DND-41 (cell line): ENCODE measurements at regions not wholly inside any gene's neighbourhood (a gene's known extent, or its start where the extent isn't known, plus 50 kb on each side); places are given as distances from the start of the nearest gene placed in this dataset.

ENCODE experiments used
- ATAC-seq: fragments of 200-7000 bp; cut with Tn5 transposase; 3 replicates; pipeline ENCODE4 v1.9.1; 2021; ENCODE audit warnings: low read depth; ENCODE audit not compliant: insufficient read depth
- DNase-seq: peaks from one replicate; pipeline ENCODE4 v3.0.0-alpha.2; 2020
- H2AFZ ChIP-seq: 2 replicates; pipeline ENCODE4 v1.6.0; 2012; ENCODE audit warnings: low read depth, low read length
- H3K27ac ChIP-seq: 2 replicates; pipeline ENCODE4 v1.5.1; 2012; ENCODE audit warnings: low read length, inconsistent platforms
- H3K27me3 ChIP-seq: fragments of 200-600 bp; sonication (generic); 2 replicates; pipeline ENCODE4 v1.6.0; 2012; ENCODE audit warnings: low read length, mild to moderate bottlenecking, inconsistent platforms; ENCODE audit not compliant: insufficient read depth, poor library complexity
- H3K36me3 ChIP-seq: 2 replicates; pipeline ENCODE4 v1.5.1; 2012; ENCODE audit warnings: low read length, inconsistent platforms; ENCODE audit not compliant: insufficient read depth
- H3K4me1 ChIP-seq: 2 replicates; pipeline ENCODE4 v1.5.1; 2012; ENCODE audit warnings: mild to moderate bottlenecking, low read length; ENCODE audit not compliant: insufficient read depth
- H3K4me2 ChIP-seq: 2 replicates; pipeline ENCODE4 v1.6.0; 2012; ENCODE audit warnings: mild to moderate bottlenecking, moderate library complexity, low read length, inconsistent platforms; ENCODE audit not compliant: insufficient read depth
- H3K4me3 ChIP-seq, 2 experiments: fragments of 200-600 bp in 1 of 2; shearing (Covaris generic) in 1 of 2; 2 replicates each; pipeline ENCODE4 v1.5.1; 2012 to 2016; ENCODE audit warnings: inconsistent platforms in 2 of 2, low read length in 2 of 2, mild to moderate bottlenecking in 2 of 2, low read depth in 1 of 2, moderate library complexity in 1 of 2
- H3K79me2 ChIP-seq: 2 replicates; pipeline ENCODE4 v1.6.0; 2012; ENCODE audit warnings: low read length, inconsistent platforms; ENCODE audit not compliant: insufficient read depth
- H3K9ac ChIP-seq: 2 replicates; pipeline ENCODE4 v1.6.0; 2012; ENCODE audit warnings: low read depth, mild to moderate bottlenecking, inconsistent platforms, low read length, moderate library complexity
- H3K9me3 ChIP-seq: 2 replicates; pipeline ENCODE4 v1.5.1; 2012; ENCODE audit warnings: low read length, moderate library complexity, mild to moderate bottlenecking, inconsistent platforms; ENCODE audit not compliant: insufficient read depth, severe bottlenecking
- H4K20me1 ChIP-seq: 2 replicates; pipeline ENCODE4 v1.6.0; 2012; ENCODE audit warnings: low read length; ENCODE audit not compliant: insufficient read depth
- EZH2 ChIP-seq: IDR thresholded peaks from 3 replicates; pipeline ENCODE4 v1.6.1; 2012; ENCODE audit warnings: borderline replicate concordance, low read depth, mild to moderate bottlenecking, moderate library complexity, low read length, inconsistent platforms; ENCODE audit not compliant: severe bottlenecking
- TF ChIP-seq, protein P1 (sequence below): IDR thresholded peaks from 2 replicates; pipeline ENCODE4 v1.5.1; 2012; ENCODE audit warnings: borderline replicate concordance, low read length, moderate library complexity, mild to moderate bottlenecking; ENCODE audit not compliant: poor library complexity, severe bottlenecking; ENCODE audit errors: extremely low read depth

DNA sequence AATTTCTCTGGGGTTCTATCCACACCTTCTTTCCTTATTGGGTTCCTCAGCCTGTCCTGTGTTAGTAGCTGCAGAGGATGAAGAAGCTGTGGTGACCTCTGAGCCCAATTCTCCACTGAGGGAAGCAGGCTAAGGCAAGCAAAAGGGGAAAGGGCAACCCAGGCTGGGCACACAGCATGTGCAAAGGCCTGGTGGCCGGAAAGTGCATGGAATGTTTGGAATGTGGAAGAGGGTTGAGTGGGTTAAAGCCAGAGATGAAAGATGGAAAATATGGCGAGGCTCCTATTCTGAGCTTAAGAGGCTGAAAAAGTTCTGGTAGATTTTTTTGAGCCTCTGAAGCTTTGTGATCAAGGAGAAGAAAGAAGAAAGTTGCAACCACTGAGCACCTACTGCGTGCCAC is 247.1 kb downstream of the MIAT start:
- Histone ChIP-seq H3K9ac (no peak overlapping the region), H3K4me3 (no peak overlapping the region), H3K79me2 (no peaks in the 10 kb centered on the region), H3K4me1 (no peaks in the 10 kb centered on the region), H4K20me1 (peaks cover 4% of the 10 kb centered on the region; the same call in 1 of the 2 replicates), H3K27ac (no peak overlapping the region), H3K27me3 (peaks cover 10% of the 10 kb centered on the region), H3K4me2 (no peak overlapping the region), H2AFZ (no peak overlapping the region), H3K36me3 (no peaks in the 10 kb centered on the region), H3K9me3 (no peaks in the 10 kb centered on the region)
- TF ChIP-seq, protein P1, sequence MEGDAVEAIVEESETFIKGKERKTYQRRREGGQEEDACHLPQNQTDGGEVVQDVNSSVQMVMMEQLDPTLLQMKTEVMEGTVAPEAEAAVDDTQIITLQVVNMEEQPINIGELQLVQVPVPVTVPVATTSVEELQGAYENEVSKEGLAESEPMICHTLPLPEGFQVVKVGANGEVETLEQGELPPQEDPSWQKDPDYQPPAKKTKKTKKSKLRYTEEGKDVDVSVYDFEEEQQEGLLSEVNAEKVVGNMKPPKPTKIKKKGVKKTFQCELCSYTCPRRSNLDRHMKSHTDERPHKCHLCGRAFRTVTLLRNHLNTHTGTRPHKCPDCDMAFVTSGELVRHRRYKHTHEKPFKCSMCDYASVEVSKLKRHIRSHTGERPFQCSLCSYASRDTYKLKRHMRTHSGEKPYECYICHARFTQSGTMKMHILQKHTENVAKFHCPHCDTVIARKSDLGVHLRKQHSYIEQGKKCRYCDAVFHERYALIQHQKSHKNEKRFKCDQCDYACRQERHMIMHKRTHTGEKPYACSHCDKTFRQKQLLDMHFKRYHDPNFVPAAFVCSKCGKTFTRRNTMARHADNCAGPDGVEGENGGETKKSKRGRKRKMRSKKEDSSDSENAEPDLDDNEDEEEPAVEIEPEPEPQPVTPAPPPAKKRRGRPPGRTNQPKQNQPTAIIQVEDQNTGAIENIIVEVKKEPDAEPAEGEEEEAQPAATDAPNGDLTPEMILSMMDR: no peak
- TF ChIP-seq EZH2: no peak
- ATAC-seq: no peak
- no peak for DNase-seq

GRCh38 chr22:26905076-26905475 is 247.7 kb downstream of the MIAT start:
- Histone ChIP-seq H3K9me3 (no peaks in the 10 kb centered on the region), H4K20me1 (peaks cover 4% of the 10 kb centered on the region; the same call in 1 of the 2 replicates), H3K4me3 (no peak overlapping the region), H3K27ac (no peak overlapping the region), H3K36me3 (no peaks in the 10 kb centered on the region), H3K4me2 (no peak overlapping the region), H3K27me3 (peaks cover 10% of the 10 kb centered on the region), H3K79me2 (no peaks in the 10 kb centered on the region), H3K9ac (no peak overlapping the region), H3K4me1 (no peaks in the 10 kb centered on the region), H2AFZ (no peak overlapping the region)
- TF ChIP-seq, protein P1: no peak
- TF ChIP-seq EZH2: no peak
- no peak for DNase-seq
- ATAC-seq: no peak

- Histone ChIP-seq H3K4me1 (no peaks in the 10 kb centered on the region), H4K20me1 (peaks cover 4% of the 10 kb centered on the region; the same call in 1 of the 2 replicates), H2AFZ (no peak overlapping the region), H3K9ac (no peak overlapping the region), H3K9me3 (no peaks in the 10 kb centered on the region), H3K4me3 (no peak overlapping the region), H3K36me3 (no peaks in the 10 kb centered on the region), H3K27me3 (peaks cover 13% of the 10 kb centered on the region), H3K4me2 (no peak overlapping the region), H3K79me2 (no peaks in the 10 kb centered on the region), H3K27ac (no peak overlapping the region)
- DNase-seq (no peak), ATAC-seq (no peak)
- TF ChIP-seq, protein P1: no peak
- TF ChIP-seq EZH2: no peak
These were observed 248.3 kb downstream of the MIAT start for GRCh38 chr22:26905640-26906039.

DNA sequence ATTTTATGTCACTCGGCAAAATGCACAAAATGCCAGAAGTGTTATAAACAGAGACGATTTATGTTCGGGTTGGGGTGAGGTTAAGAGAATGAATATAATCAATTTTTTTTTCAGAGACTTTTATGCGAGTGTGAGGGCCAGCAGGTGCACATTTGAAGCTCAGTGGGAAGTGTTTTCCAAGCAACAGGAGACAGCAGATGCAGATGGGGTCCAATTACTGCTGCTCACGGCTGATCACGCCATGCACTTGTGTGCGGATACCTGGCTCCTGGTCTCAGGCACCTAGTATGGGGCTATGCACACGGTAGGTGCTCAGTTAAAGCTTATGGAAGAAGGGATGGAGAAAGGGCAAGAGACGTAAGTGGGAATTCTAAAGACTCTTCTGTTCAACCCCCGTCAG is 249.1 kb downstream of the MIAT start:
- Histone ChIP-seq H3K9ac (no peak overlapping the region), H3K9me3 (no peaks in the 10 kb centered on the region), H3K79me2 (no peaks in the 10 kb centered on the region), H3K36me3 (no peaks in the 10 kb centered on the region), H2AFZ (no peak overlapping the region), H4K20me1 (peaks cover 4% of the 10 kb centered on the region), H3K4me3 (no peak overlapping the region), H3K27ac (no peak overlapping the region), H3K27me3 (peaks cover 13% of the 10 kb centered on the region), H3K4me2 (no peak overlapping the region), H3K4me1 (no peaks in the 10 kb centered on the region)
- ATAC-seq: no peak
- TF ChIP-seq, protein P1: no peak
- no peak for TF ChIP-seq EZH2
- no peak for DNase-seq
